IPS-15b (cell line): ENCODE measurements at regions not wholly inside any gene's neighbourhood (a gene's known extent, or its start where the extent isn't known, plus 50 kb on each side); places are given as distances from the start of the nearest gene placed in this dataset.
A peak's percentile ranks its signal among the peaks of the same experiment; 100 is the strongest.

Experiments
- H3K27me3 ChIP-seq: one replicate; pipeline ENCODE4 v1.6.1; 2013; ENCODE audit warnings: low read length; ENCODE audit not compliant: control insufficient read depth, insufficient read depth
- H3K36me3 ChIP-seq: one replicate; pipeline ENCODE4 v1.6.1; 2013; ENCODE audit warnings: low read length; ENCODE audit not compliant: control insufficient read depth, insufficient read depth
- H3K4me1 ChIP-seq: one replicate; pipeline ENCODE4 v1.6.1; 2013; ENCODE audit warnings: mild to moderate bottlenecking, low read length; ENCODE audit not compliant: control insufficient read depth, insufficient read depth
- H3K4me3 ChIP-seq: one replicate; pipeline ENCODE4 v1.5.1; 2013; ENCODE audit warnings: low read depth, low read length
- H3K9ac ChIP-seq: one replicate; pipeline ENCODE4 v1.6.1; 2013; ENCODE audit warnings: low read depth, mild to moderate bottlenecking, low read length
- H3K9me3 ChIP-seq: one replicate; pipeline ENCODE4 v1.6.1; 2013; ENCODE audit warnings: mild to moderate bottlenecking, low read length; ENCODE audit not compliant: control insufficient read depth, insufficient read depth

- H3K27me3 ChIP-seq = no peaks in the 10 kb centered on the region
- no peaks in the 10 kb centered on the region for H3K36me3 ChIP-seq
- no peak overlapping the region for H3K9ac ChIP-seq
- H3K4me3 ChIP-seq = no peak overlapping the region
- H3K9me3 ChIP-seq = no peaks in the 10 kb centered on the region
- peaks cover 4% of the 10 kb centered on the region for H3K4me1 ChIP-seq
Observed at GRCh38 chr9:91116711-91117110, 245.0 kb downstream of the AUH start.

- H3K27me3 ChIP-seq = no peaks in the 10 kb centered on the region
- H3K36me3 ChIP-seq = no peaks in the 10 kb centered on the region
- H3K9ac ChIP-seq = no peak overlapping the region
- no peaks in the 10 kb centered on the region for H3K9me3 ChIP-seq
- peaks cover 4% of the 10 kb centered on the region for H3K4me1 ChIP-seq
- peak overlapping the region; percentile 15 for H3K4me3 ChIP-seq
Observed at GRCh38 chr9:91117474-91117891, 244.2 kb downstream of the AUH start.

- Histone ChIP-seq H3K4me1 (peaks cover 4% of the 10 kb centered on the region), H3K27me3 (no peaks in the 10 kb centered on the region), H3K9me3 (no peaks in the 10 kb centered on the region), H3K9ac (no peak overlapping the region), H3K36me3 (no peaks in the 10 kb centered on the region), H3K4me3 (peak overlapping the region; percentile 15)
Observed at GRCh38 chr9:91117959-91118703, 243.6 kb downstream of the AUH start.

- H3K4me1 ChIP-seq = peaks cover 4% of the 10 kb centered on the region
- no peak overlapping the region for H3K9ac ChIP-seq
- no peaks in the 10 kb centered on the region for H3K27me3 ChIP-seq
- H3K4me3 ChIP-seq = no peak overlapping the region
- no peaks in the 10 kb centered on the region for H3K9me3 ChIP-seq
- no peaks in the 10 kb centered on the region for H3K36me3 ChIP-seq
Observed at GRCh38 chr9:91118704-91119025, 243.1 kb downstream of the AUH start.

- Histone ChIP-seq H3K9me3 (no peaks in the 10 kb centered on the region), H3K36me3 (no peaks in the 10 kb centered on the region), H3K4me3 (no peak overlapping the region), H3K27me3 (no peaks in the 10 kb centered on the region), H3K9ac (no peak overlapping the region), H3K4me1 (peaks cover 4% of the 10 kb centered on the region)
Observed at GRCh38 chr9:91119142-91119541, 242.6 kb downstream of the AUH start.

- no peak overlapping the region for H3K9ac ChIP-seq
- peaks cover 4% of the 10 kb centered on the region for H3K4me1 ChIP-seq
- H3K36me3 ChIP-seq = no peaks in the 10 kb centered on the region
- H3K9me3 ChIP-seq = no peaks in the 10 kb centered on the region
- no peaks in the 10 kb centered on the region for H3K27me3 ChIP-seq
- H3K4me3 ChIP-seq = no peak overlapping the region
Observed at GRCh38 chr9:91119679-91120078, 242.0 kb downstream of the AUH start.

- H3K4me3 ChIP-seq = no peak overlapping the region
- no peaks in the 10 kb centered on the region for H3K36me3 ChIP-seq
- no peaks in the 10 kb centered on the region for H3K27me3 ChIP-seq
- no peak overlapping the region for H3K9ac ChIP-seq
- peaks cover 4% of the 10 kb centered on the region for H3K4me1 ChIP-seq
- no peaks in the 10 kb centered on the region for H3K9me3 ChIP-seq
Observed at GRCh38 chr9:91120200-91120599, 241.5 kb downstream of the AUH start.

- H3K36me3 ChIP-seq = no peaks in the 10 kb centered on the region
- no peak overlapping the region for H3K9ac ChIP-seq
- no peaks in the 10 kb centered on the region for H3K9me3 ChIP-seq
- peaks cover 4% of the 10 kb centered on the region for H3K4me1 ChIP-seq
- H3K27me3 ChIP-seq = no peaks in the 10 kb centered on the region
- H3K4me3 ChIP-seq = no peak overlapping the region
Observed at GRCh38 chr9:91122755-91123154, 239.0 kb downstream of the AUH start.

GRCh38 chr9:91126761-91127445 lies 234.8 kb downstream of the AUH start:
- no peaks in the 10 kb centered on the region for H3K36me3 ChIP-seq
- H3K27me3 ChIP-seq = no peaks in the 10 kb centered on the region
- no peak overlapping the region for H3K9ac ChIP-seq
- no peaks in the 10 kb centered on the region for H3K4me1 ChIP-seq
- no peak overlapping the region for H3K4me3 ChIP-seq
- no peaks in the 10 kb centered on the region for H3K9me3 ChIP-seq

GRCh38 chr9:91127653-91128052 lies 234.1 kb downstream of the AUH start:
- Histone ChIP-seq H3K27me3 (no peaks in the 10 kb centered on the region), H3K36me3 (no peaks in the 10 kb centered on the region), H3K9ac (no peak overlapping the region), H3K4me3 (no peak overlapping the region), H3K4me1 (no peaks in the 10 kb centered on the region), H3K9me3 (no peaks in the 10 kb centered on the region)

GRCh38 chr9:91130796-91131318 lies 230.9 kb downstream of the AUH start:
- H3K4me3 ChIP-seq = no peak overlapping the region
- H3K4me1 ChIP-seq = no peaks in the 10 kb centered on the region
- H3K36me3 ChIP-seq = no peaks in the 10 kb centered on the region
- H3K9me3 ChIP-seq = no peaks in the 10 kb centered on the region
- no peak overlapping the region for H3K9ac ChIP-seq
- H3K27me3 ChIP-seq = no peaks in the 10 kb centered on the region

GRCh38 chr9:91131433-91131839 lies 230.3 kb downstream of the AUH start:
- Histone ChIP-seq H3K4me3 (no peak overlapping the region), H3K27me3 (no peaks in the 10 kb centered on the region), H3K9me3 (no peaks in the 10 kb centered on the region), H3K9ac (no peak overlapping the region), H3K36me3 (no peaks in the 10 kb centered on the region), H3K4me1 (no peaks in the 10 kb centered on the region)
